PC-9 (cell line): ENCODE measurements at regions not wholly inside any gene's neighbourhood (a gene's known extent, or its start where the extent isn't known, plus 50 kb on each side); places are given as distances from the start of the nearest gene placed in this dataset.
"Not testable (repeated sequence)": the region's sequence is repeated elsewhere in the genome, so short reads cannot be mapped to it uniquely, and the experiment has no call there.

Source experiments
- BruUV-seq: library from RNA; stranded (reverse); fragments of 400-500 nt; replicated peaks from 2 replicates; lab custom pipeline; 2021; lab: Mats Ljungman, UMichigan
- CTCF ChIA-PET: fragments of 300-600 bp; sonication (Branson Sonifier 250); formaldehyde crosslinking; loops from one replicate; lab custom pipeline; 2022; ENCODE audit warnings: antibody characterized with exemption; lab: Charles Lee
- POLR2A ChIA-PET: fragments of 300-600 bp; sonication (Branson Sonifier 250); formaldehyde crosslinking; loops from one replicate; lab custom pipeline; 2022; ENCODE audit warnings: antibody characterized with exemption; ENCODE audit not compliant: unreplicated experiment; lab: Charles Lee
- DNase-seq, 2 experiments: peaks; one replicate each; pipeline versions ENCODE4 v3.0.0 to v3.0.0-alpha.2; 2015 to 2022; ENCODE audit warnings: mixed read lengths in 1 of 2
- H2AFZ ChIP-seq: fragments of 200-600 bp; sonication (generic); 2 replicates; pipeline ENCODE4 v1.8.1; 2017; ENCODE audit warnings: antibody characterized with exemption
- H3F3A ChIP-seq: fragments of 200-600 bp; sonication (generic); 2 replicates; pipeline ENCODE4 v1.8.1; 2017; ENCODE audit warnings: antibody characterized with exemption, mild to moderate bottlenecking, low read depth; ENCODE audit not compliant: insufficient read depth
- H3K27ac ChIP-seq: fragments of 200-600 bp; sonication (generic); 2 replicates; pipeline ENCODE4 v1.6.1; 2016; ENCODE audit warnings: mixed run types
- H3K27me3 ChIP-seq: fragments of 200-600 bp; sonication (generic); 2 replicates; pipeline ENCODE4 v1.6.1; 2016; ENCODE audit warnings: low read depth, mixed run types; ENCODE audit not compliant: insufficient read depth
- H3K36me3 ChIP-seq: fragments of 200-600 bp; sonication (generic); 2 replicates; pipeline ENCODE4 v1.6.1; 2016; ENCODE audit warnings: low read depth, mixed run types
- H3K4me1 ChIP-seq: fragments of 200-600 bp; sonication (generic); replicated peaks from 2 replicates; pipeline ENCODE4 v1.6.1; 2016; ENCODE audit warnings: mixed run types; ENCODE audit not compliant: insufficient read depth
- H3K4me2 ChIP-seq: fragments of 200-600 bp; sonication (generic); 2 replicates; pipeline ENCODE4 v1.6.1; 2017; ENCODE audit warnings: mixed run types
- H3K4me3 ChIP-seq: fragments of 200-600 bp; sonication (generic); 2 replicates; pipeline ENCODE4 v1.6.1; 2016; ENCODE audit warnings: mixed run types
- H3K79me2 ChIP-seq: fragments of 200-600 bp; sonication (generic); 2 replicates; pipeline ENCODE4 v1.6.1; 2017; ENCODE audit warnings: low read depth, mixed run types
- H3K9me2 ChIP-seq: fragments of 200-600 bp; sonication (generic); 2 replicates; pipeline ENCODE4 v1.8.1; 2017; ENCODE audit warnings: mild to moderate bottlenecking; ENCODE audit not compliant: insufficient read depth
- H3K9me3 ChIP-seq: fragments of 200-600 bp; sonication (generic); 2 replicates; pipeline ENCODE4 v1.8.1; 2016; ENCODE audit warnings: low read depth; ENCODE audit not compliant: insufficient read depth
- H4K20me1 ChIP-seq: fragments of 200-600 bp; sonication (generic); 2 replicates; pipeline ENCODE4 v1.8.1; 2017; ENCODE audit not compliant: insufficient read depth
- EZH2 ChIP-seq: fragments of 200-600 bp; sonication (generic); IDR thresholded peaks from 2 replicates; pipeline ENCODE4 v1.8.0; 2017; ENCODE audit warnings: antibody characterized with exemption, low read depth
- intact Hi-C: fragments of 100-400 bp; cut with micrococcal nuclease; formaldehyde crosslinking; loops from one replicate; pipeline ENCODE4 v1.10.0; 2022; ENCODE audit not compliant: unreplicated experiment
- TF ChIP-seq, protein P1 (sequence below): fragments of 200-600 bp; sonication (generic); conservative IDR thresholded peaks from 2 replicates; pipeline ENCODE4 v1.6.1; 2017; ENCODE audit warnings: mixed run types, antibody characterized with exemption, mild to moderate bottlenecking, moderate library complexity

DNA sequence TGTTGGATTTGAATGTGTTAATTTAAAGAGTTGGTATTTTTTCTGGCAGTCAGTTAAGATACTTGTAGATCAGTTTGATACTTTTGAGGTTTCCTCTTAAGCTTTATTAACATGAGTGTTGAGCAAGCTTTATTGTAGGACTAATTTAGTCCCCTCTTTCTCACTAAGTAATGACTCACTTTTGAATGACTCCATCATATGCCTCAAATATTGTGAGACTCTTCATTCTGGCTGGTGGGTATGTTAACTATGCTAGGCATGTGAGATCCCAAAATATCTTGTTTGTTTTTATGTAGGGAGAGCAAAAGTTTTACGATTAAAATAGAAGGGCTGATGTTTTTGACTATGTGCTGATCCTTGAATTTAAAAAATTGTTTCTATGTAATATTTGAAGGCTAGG is 355.7 kb downstream of the IZUMO3 start:
- Histone ChIP-seq H3K36me3 (no peaks in the 10 kb centered on the region), H3K4me2 (no peak overlapping the region), H4K20me1 (no peaks in the 10 kb centered on the region), H2AFZ (no peak overlapping the region), H3K9me2 (no peaks in the 10 kb centered on the region), H3K79me2 (no peaks in the 10 kb centered on the region), H3K27me3 (no peaks in the 10 kb centered on the region), H3K9me3 (no peaks in the 10 kb centered on the region), H3K4me3 (no peak overlapping the region), H3F3A (no peaks in the 10 kb centered on the region), H3K4me1 (no peaks in the 10 kb centered on the region), H3K27ac (no peak overlapping the region)
- DNase-seq = no peak
- no TSS peak for BruUV-seq
- intact Hi-C loops = no loop called here
- POLR2A ChIA-PET = no interaction called here
- CTCF ChIA-PET = no interaction called here
- no peak for TF ChIP-seq EZH2
- TF ChIP-seq, protein P1, sequence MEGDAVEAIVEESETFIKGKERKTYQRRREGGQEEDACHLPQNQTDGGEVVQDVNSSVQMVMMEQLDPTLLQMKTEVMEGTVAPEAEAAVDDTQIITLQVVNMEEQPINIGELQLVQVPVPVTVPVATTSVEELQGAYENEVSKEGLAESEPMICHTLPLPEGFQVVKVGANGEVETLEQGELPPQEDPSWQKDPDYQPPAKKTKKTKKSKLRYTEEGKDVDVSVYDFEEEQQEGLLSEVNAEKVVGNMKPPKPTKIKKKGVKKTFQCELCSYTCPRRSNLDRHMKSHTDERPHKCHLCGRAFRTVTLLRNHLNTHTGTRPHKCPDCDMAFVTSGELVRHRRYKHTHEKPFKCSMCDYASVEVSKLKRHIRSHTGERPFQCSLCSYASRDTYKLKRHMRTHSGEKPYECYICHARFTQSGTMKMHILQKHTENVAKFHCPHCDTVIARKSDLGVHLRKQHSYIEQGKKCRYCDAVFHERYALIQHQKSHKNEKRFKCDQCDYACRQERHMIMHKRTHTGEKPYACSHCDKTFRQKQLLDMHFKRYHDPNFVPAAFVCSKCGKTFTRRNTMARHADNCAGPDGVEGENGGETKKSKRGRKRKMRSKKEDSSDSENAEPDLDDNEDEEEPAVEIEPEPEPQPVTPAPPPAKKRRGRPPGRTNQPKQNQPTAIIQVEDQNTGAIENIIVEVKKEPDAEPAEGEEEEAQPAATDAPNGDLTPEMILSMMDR = no peak

DNA sequence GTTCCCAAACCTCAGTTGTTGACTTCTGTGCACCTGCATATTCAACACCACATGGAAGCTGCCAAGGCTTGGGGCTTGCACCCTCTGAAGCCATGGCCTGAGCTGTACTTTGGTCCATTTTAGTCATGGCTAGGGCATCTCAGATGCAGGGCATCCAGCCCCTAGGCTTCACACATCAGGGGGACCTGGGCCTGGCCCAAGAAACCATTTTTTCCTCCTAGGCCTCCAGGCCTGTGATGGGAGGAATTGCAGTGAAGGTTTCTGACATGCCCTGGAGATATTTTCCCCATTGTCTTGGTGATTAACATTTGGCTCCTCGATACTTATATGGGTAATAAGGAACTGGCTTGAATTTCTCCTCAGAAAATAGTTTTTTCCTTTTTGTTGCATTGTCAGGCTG is 354.5 kb upstream of the ELAVL2 start:
- BruUV-seq, H3K4me1 ChIP-seq, H3K27me3 ChIP-seq, H3F3A ChIP-seq, H2AFZ ChIP-seq, H3K79me2 ChIP-seq, intact Hi-C loops, DNase-seq, H3K9me2 ChIP-seq, H3K4me2 ChIP-seq, CTCF ChIA-PET, POLR2A ChIA-PET, H4K20me1 ChIP-seq, H3K27ac ChIP-seq, H3K4me3 ChIP-seq, H3K36me3 ChIP-seq, H3K9me3 ChIP-seq: not testable (repeated sequence)

DNA sequence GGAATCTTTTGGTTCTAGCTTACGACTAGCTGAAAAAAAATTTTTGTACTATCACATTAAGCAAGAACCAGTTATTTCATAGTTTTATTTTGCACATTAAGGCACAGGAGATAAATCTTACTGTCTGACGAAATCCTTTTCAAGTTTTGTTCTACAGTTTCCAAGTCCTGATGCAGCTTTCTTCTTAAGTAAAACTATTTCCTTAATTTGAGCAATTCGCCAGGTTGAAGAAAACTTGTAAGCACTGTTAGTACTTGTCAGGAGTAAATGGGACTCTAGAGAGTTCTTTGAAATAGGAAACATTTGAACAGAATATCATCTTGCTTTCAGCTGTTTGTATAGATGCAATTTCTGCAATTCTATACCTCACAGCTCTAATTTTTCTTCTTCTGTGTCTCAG is 318.8 kb upstream of the ELAVL2 start:
- Histone ChIP-seq H3K27ac (no peak overlapping the region), H4K20me1 (no peaks in the 10 kb centered on the region), H3K36me3 (no peaks in the 10 kb centered on the region), H3K4me3 (no peak overlapping the region), H3K79me2 (no peaks in the 10 kb centered on the region), H3K27me3 (no peaks in the 10 kb centered on the region), H3K4me1 (no peaks in the 10 kb centered on the region), H2AFZ (no peak overlapping the region), H3K4me2 (no peak overlapping the region), H3K9me3 (no peaks in the 10 kb centered on the region), H3K9me2 (no peaks in the 10 kb centered on the region), H3F3A (no peaks in the 10 kb centered on the region)
- TF ChIP-seq EZH2 = no peak
- TF ChIP-seq, protein P1 = no peak
- BruUV-seq = no TSS peak
- POLR2A ChIA-PET = no interaction called here
- DNase-seq = no peak
- CTCF ChIA-PET = no interaction called here
- intact Hi-C loops = no loop called here

DNA sequence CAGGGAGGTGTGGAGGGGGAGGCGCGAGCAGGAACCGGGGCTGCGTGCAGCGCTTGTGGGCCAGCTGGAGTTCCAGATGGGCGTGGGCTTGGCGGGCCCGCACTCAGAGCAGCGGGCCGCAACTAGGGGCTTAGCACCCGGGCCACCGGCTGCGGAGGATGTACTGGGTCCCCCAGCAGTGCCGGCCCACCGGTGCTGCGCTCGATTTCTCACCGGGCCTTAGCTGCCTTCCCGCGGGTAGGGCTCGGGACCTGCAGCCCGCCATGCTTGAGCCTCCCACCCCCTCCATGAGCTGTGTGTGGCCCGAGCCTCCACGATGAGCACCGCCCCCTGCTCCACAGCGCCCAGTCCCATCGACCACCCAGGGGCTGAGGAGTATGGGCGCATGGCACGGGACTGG is 309.0 kb upstream of the ELAVL2 start:
- H3K79me2 ChIP-seq, H3K36me3 ChIP-seq, H3K9me2 ChIP-seq, H4K20me1 ChIP-seq, DNase-seq, BruUV-seq, H3K9me3 ChIP-seq, H3K4me1 ChIP-seq, POLR2A ChIA-PET, H3K27me3 ChIP-seq, H3F3A ChIP-seq, H2AFZ ChIP-seq, H3K4me3 ChIP-seq, intact Hi-C loops, H3K27ac ChIP-seq, H3K4me2 ChIP-seq, CTCF ChIA-PET: not testable (repeated sequence)
